SK-N-MC (cell line): ENCODE measurements at regions not wholly inside any gene's neighbourhood (a gene's known extent, or its start where the extent isn't known, plus 50 kb on each side); places are given as distances from the start of the nearest gene placed in this dataset.

ENCODE experiments used
- DNase-seq: peaks from one replicate; pipeline ENCODE4 v3.0.0-alpha.2; 2011; ENCODE audit warnings: low read depth, low spot score
- H3K27ac ChIP-seq: fragments of 200-600 bp; sonication (generic); 2 replicates; pipeline ENCODE4 v1.5.1; 2016; ENCODE audit warnings: mixed run types
- H3K36me3 ChIP-seq: fragments of 200-600 bp; sonication (generic); 2 replicates; pipeline ENCODE4 v1.6.1; 2017; ENCODE audit warnings: antibody characterized with exemption, low read length, mixed read lengths; ENCODE audit not compliant: insufficient read depth
- H3K4me3 ChIP-seq: fragments of 200-600 bp; sonication (generic); 2 replicates; pipeline ENCODE4 v1.5.1; 2016
- H3K9ac ChIP-seq: fragments of 200-600 bp; sonication (generic); 2 replicates; pipeline ENCODE4 v1.8.0; 2017; ENCODE audit warnings: mixed run types, mixed read lengths; ENCODE audit not compliant: insufficient read length
- H3K9me3 ChIP-seq: fragments of 200-600 bp; sonication (generic); 2 replicates; pipeline ENCODE4 v1.6.1; 2017; ENCODE audit warnings: low read depth, mild to moderate bottlenecking, antibody characterized with exemption, low read length, moderate library complexity, mixed read lengths
- EZH2 ChIP-seq: fragments of 200-600 bp; sonication (generic); IDR thresholded peaks from one replicate; pipeline ENCODE4 v1.6.1; 2017; ENCODE audit warnings: antibody characterized with exemption
- FOXP2 ChIP-seq: optimal IDR thresholded peaks from 2 replicates; pipeline ENCODE3; 2011; ENCODE audit warnings: mild to moderate bottlenecking, moderate library complexity; ENCODE audit not compliant: insufficient read depth; ENCODE audit errors: extremely low read length, control extremely low read depth
- POLR2AphosphoS5 ChIP-seq: IDR thresholded peaks from 2 replicates; pipeline ENCODE4 v1.6.1; 2012; ENCODE audit warnings: mild to moderate bottlenecking, low read depth, low read length, borderline replicate concordance

DNA sequence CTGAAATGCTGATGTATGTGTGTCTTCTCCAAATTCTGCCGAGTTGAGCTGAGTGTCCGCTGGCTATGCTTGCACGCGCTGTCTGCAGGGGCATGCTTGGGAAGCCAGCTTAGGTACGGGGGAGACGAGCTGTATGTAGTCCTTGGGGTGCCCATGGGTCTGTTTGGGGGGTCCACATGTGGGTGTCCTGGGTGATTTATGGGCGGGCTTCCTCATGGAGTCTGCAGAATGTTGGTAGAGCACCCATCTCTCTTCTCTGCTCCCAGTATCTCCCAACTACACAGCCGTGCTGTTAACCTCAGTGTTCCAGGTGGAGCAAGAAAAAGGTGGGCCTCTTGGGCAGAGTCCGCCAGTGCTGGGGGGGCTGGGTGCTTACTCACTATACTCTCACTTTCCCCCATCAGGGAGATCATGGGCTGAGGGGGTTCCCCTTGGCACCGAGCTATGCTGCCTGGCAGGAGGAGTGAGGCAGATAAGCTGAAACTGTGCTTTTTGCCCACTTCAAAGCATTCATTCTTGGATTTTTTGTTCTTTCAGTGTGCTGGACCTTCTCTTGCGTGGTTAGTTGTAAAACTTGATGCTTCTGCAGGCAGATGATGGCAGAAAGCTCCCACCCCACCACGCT is 128.2 kb upstream of the ALKAL2 start:
- H3K9me3 ChIP-seq: no peaks in the 10 kb centered on the region
- H3K4me3 ChIP-seq: no peak overlapping the region
- no peak for DNase-seq
- TF ChIP-seq EZH2 (no peak), POLR2AphosphoS5 (no peak), FOXP2 (no peak)
- no peaks in the 10 kb centered on the region for H3K36me3 ChIP-seq
- no peak overlapping the region for H3K27ac ChIP-seq
- H3K9ac ChIP-seq: no peak overlapping the region

- Histone ChIP-seq H3K9me3 (no peaks in the 10 kb centered on the region), H3K4me3 (no peak overlapping the region), H3K27ac (no peak overlapping the region), H3K36me3 (no peaks in the 10 kb centered on the region), H3K9ac (no peak overlapping the region)
- no peak for DNase-seq
- TF ChIP-seq FOXP2: no peak
- no peak for TF ChIP-seq EZH2
- TF ChIP-seq POLR2AphosphoS5: no peak
These were observed 121.6 kb upstream of the ALKAL2 start for GRCh38 chr2:409523-409922.

DNA sequence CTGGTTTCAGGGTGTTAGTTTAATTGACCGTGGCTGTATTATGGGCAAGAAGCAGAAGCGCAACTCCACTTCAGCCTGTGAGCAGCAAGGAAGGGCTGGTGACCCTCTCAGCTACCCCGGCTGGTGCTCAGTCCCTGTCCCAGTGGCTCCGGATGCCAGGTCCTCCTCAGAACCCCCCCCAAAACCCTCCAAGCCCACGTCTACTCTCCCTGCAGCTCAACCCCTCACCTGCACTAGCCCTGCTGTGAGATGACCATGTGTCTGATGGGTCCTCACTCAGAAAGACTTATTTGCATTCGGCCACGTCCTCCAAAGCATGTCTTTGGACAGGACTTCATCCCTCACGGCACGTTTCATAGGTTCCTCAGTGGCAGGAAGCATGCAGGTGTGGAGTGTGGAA is 119.7 kb upstream of the ALKAL2 start:
- Histone ChIP-seq H3K4me3 (no peak overlapping the region), H3K27ac (no peak overlapping the region), H3K36me3 (no peaks in the 10 kb centered on the region), H3K9me3 (no peaks in the 10 kb centered on the region), H3K9ac (no peak overlapping the region)
- TF ChIP-seq EZH2: no peak
- TF ChIP-seq POLR2AphosphoS5: no peak
- no peak for DNase-seq

GRCh38 chr2:406876-407275 is 119.0 kb upstream of the ALKAL2 start:
- H3K9ac ChIP-seq: no peak overlapping the region
- no peaks in the 10 kb centered on the region for H3K36me3 ChIP-seq
- H3K27ac ChIP-seq: no peak overlapping the region
- no peak overlapping the region for H3K4me3 ChIP-seq
- H3K9me3 ChIP-seq: no peaks in the 10 kb centered on the region
- TF ChIP-seq EZH2: no peak
- TF ChIP-seq POLR2AphosphoS5: no peak
- TF ChIP-seq FOXP2: no peak
- no peak for DNase-seq

DNA sequence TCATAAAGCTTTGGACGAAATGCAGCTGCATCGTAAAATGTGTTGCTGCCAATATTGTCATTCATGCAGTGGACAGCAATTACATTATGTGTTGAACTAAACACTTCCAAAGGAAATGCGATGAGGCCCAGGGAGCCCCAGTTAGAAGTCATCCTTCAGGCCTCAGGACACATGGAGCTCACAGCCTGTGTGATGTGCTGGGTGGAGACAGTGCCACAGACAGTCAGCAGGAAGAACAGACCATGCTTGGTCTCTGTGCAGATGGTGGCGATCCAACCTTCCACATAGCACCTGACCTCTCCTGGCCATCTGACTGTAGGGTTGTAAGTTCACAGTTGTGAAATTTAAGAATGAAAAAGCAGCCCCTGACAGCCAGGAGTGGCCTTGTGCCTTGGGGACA is 118.3 kb upstream of the ALKAL2 start:
- TF ChIP-seq EZH2: no peak
- no peak for TF ChIP-seq POLR2AphosphoS5
- no peak for TF ChIP-seq FOXP2
- no peak for DNase-seq
- no peak overlapping the region for H3K9ac ChIP-seq
- no peak overlapping the region for H3K27ac ChIP-seq
- H3K36me3 ChIP-seq: no peaks in the 10 kb centered on the region
- H3K4me3 ChIP-seq: no peak overlapping the region
- H3K9me3 ChIP-seq: no peaks in the 10 kb centered on the region

- Histone ChIP-seq H3K9me3 (no peaks in the 10 kb centered on the region), H3K4me3 (no peak overlapping the region), H3K36me3 (no peaks in the 10 kb centered on the region), H3K27ac (no peak overlapping the region), H3K9ac (no peak overlapping the region)
- no peak for DNase-seq
- TF ChIP-seq EZH2 (no peak), POLR2AphosphoS5 (no peak), FOXP2 (no peak)
These were observed 116.7 kb upstream of the ALKAL2 start for GRCh38 chr2:404581-404980.

DNA sequence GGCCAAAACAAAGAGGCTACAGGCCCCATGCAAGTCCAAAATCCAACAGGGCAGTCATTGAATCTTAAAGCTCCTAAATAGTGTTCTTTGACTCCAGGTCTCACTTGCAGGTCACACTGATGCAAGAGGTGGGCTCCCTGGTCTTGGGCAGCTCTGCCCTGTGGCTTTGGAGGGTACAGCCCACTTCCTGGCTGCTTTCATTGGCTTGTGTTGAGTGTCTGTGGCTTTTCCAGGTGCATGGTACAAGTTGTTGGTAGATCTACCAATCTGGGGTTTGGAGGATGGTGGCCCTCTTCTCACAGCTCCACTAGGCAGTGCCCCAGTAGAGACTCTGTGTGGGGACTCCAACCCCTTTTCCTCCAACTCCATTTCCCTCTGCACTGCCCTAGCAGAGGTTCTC is 115.8 kb upstream of the ALKAL2 start:
- DNase-seq: no peak
- no peaks in the 10 kb centered on the region for H3K36me3 ChIP-seq
- H3K4me3 ChIP-seq: no peak overlapping the region
- no peaks in the 10 kb centered on the region for H3K9me3 ChIP-seq
- no peak overlapping the region for H3K9ac ChIP-seq
- H3K27ac ChIP-seq: no peak overlapping the region
- TF ChIP-seq POLR2AphosphoS5: no peak
- TF ChIP-seq FOXP2: no peak
- no peak for TF ChIP-seq EZH2

DNA sequence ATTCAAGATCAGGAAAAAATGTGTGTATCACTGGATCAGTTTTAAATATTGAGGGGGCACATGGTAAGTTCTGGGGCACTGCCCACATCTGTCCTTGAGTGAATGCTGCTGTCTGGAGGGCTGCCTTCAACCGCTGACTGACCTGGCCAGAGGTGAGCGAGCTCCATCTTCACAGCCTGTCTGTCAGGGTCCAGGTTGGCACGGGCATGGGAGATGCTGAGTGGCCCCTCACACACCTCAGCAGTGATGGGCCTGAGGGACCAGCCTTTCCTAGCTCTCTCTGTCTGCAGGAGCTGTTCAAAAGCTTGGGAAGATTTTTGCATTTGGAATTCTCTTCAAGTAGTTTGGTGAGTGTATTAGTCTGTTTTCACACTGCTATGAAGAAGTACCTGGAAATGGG is 114.8 kb upstream of the ALKAL2 start:
- Histone ChIP-seq H3K4me3 (no peak overlapping the region), H3K9me3 (no peaks in the 10 kb centered on the region), H3K27ac (no peak overlapping the region), H3K36me3 (no peaks in the 10 kb centered on the region), H3K9ac (no peak overlapping the region)
- DNase-seq: no peak
- TF ChIP-seq POLR2AphosphoS5 (no peak), FOXP2 (no peak), EZH2 (no peak)

- no peaks in the 10 kb centered on the region for H3K9me3 ChIP-seq
- TF ChIP-seq POLR2AphosphoS5 (no peak), FOXP2 (no peak)
- no peak overlapping the region for H3K27ac ChIP-seq
- DNase-seq: no peak
- H3K4me3 ChIP-seq: no peak overlapping the region
- H3K36me3 ChIP-seq: no peaks in the 10 kb centered on the region
- no peak overlapping the region for H3K9ac ChIP-seq
These were observed 114.3 kb upstream of the ALKAL2 start for GRCh38 chr2:402206-402605.
